IMR-90 (cell line): ENCODE measurements at regions not wholly inside any gene's neighbourhood (a gene's known extent, or its start where the extent isn't known, plus 50 kb on each side); places are given as distances from the start of the nearest gene placed in this dataset.

ENCODE experiments used
- ATAC-seq: fragments of 200-7000 bp; cut with Tn5 transposase; 2 replicates; pipeline ENCODE4 v1.9.1; 2020; ENCODE audit warnings: low read depth, mild to moderate bottlenecking, moderate library complexity
- BruUV-seq: library from RNA; stranded (reverse); fragments of 400-500 nt; replicated peaks from 2 replicates; lab custom pipeline; 2021; lab: Mats Ljungman, UMichigan
- CTCF ChIA-PET: fragments of 300-600 bp; formaldehyde crosslinking; extraction: SDS; loops from one replicate; lab custom pipeline; 2021; ENCODE audit warnings: antibody characterized with exemption; lab: Yijun Ruan, JAX
- POLR2A ChIA-PET: fragments of 300-600 bp; sonication (Branson Sonifier 250); formaldehyde crosslinking; loops from one replicate; lab custom pipeline; 2022; ENCODE audit warnings: antibody characterized with exemption; ENCODE audit not compliant: unreplicated experiment; lab: Charles Lee
- DNase-seq: peaks from one replicate; pipeline ENCODE4 v3.0.0; 2013
- H2AFZ ChIP-seq: replicated peaks from 2 replicates; pipeline ENCODE3; 2013; ENCODE audit warnings: low read length, mild to moderate bottlenecking; ENCODE audit not compliant: poor library complexity
- H2AK5ac ChIP-seq: 2 replicates; pipeline ENCODE4 v1.6.1; 2013; ENCODE audit warnings: low read depth, low read length, inconsistent platforms
- H2AK9ac ChIP-seq: replicated peaks from 2 replicates; pipeline ENCODE3; 2013; ENCODE audit warnings: mild to moderate bottlenecking, low read depth, low read length, moderate library complexity; ENCODE audit not compliant: poor library complexity
- H2BK120ac ChIP-seq: 2 replicates; pipeline ENCODE4 v1.6.1; 2013; ENCODE audit warnings: low read depth, low read length, inconsistent platforms
- H2BK15ac ChIP-seq: 3 replicates; pipeline ENCODE4 v1.6.1; 2013; ENCODE audit warnings: low read depth, low read length, inconsistent platforms
- H2BK20ac ChIP-seq: 2 replicates; pipeline ENCODE4 v1.6.1; 2013; ENCODE audit warnings: low read depth, mild to moderate bottlenecking, inconsistent platforms, low read length, moderate library complexity
- H2BK5ac ChIP-seq: 2 replicates; pipeline ENCODE4 v1.6.1; 2013; ENCODE audit warnings: mild to moderate bottlenecking, low read depth, low read length, inconsistent platforms; ENCODE audit not compliant: poor library complexity, severe bottlenecking
- H3K14ac ChIP-seq: replicated peaks from 2 replicates; pipeline ENCODE4 v1.6.1; 2013; ENCODE audit warnings: low read depth, low read length, inconsistent platforms
- H3K18ac ChIP-seq: 2 replicates; pipeline ENCODE4 v1.6.1; 2013; ENCODE audit warnings: low read depth, low read length, control low read depth
- H3K23ac ChIP-seq: 2 replicates; pipeline ENCODE4 v1.6.1; 2013; ENCODE audit warnings: low read depth, low read length, inconsistent platforms
- H3K27ac ChIP-seq: 2 replicates; pipeline ENCODE4 v1.5.1; 2013; ENCODE audit warnings: mild to moderate bottlenecking, control low read depth, low read length; ENCODE audit not compliant: insufficient read depth
- H3K27me3 ChIP-seq: 2 replicates; pipeline ENCODE4 v1.6.1; 2013; ENCODE audit warnings: low read length; ENCODE audit not compliant: control insufficient read depth, insufficient read depth
- H3K36me3 ChIP-seq: 2 replicates; pipeline ENCODE4 v1.6.1; 2013; ENCODE audit warnings: low read length, mixed read lengths; ENCODE audit not compliant: control insufficient read depth, insufficient read depth
- H3K4ac ChIP-seq: 2 replicates; pipeline ENCODE4 v1.6.1; 2013; ENCODE audit warnings: low read depth, low read length, inconsistent platforms
- H3K4me1 ChIP-seq: 2 replicates; pipeline ENCODE4 v1.6.1; 2013; ENCODE audit warnings: low read length, mixed read lengths; ENCODE audit not compliant: control insufficient read depth, insufficient read depth
- H3K4me2 ChIP-seq: 2 replicates; pipeline ENCODE4 v1.6.1; 2013; ENCODE audit warnings: low read depth, mild to moderate bottlenecking, control low read depth, low read length, moderate library complexity
- H3K4me3 ChIP-seq: 2 replicates; pipeline ENCODE4 v1.5.1; 2013; ENCODE audit warnings: low read depth, mild to moderate bottlenecking, control low read depth, low read length, moderate library complexity; ENCODE audit not compliant: insufficient read depth
- H3K56ac ChIP-seq: 2 replicates; pipeline ENCODE4 v1.6.1; 2013; ENCODE audit warnings: low read length, inconsistent platforms; ENCODE audit not compliant: insufficient read depth; ENCODE audit errors: extremely low read depth
- H3K79me1 ChIP-seq, 2 experiments: 2 replicates each; pipeline ENCODE4 v1.6.1; 2013; ENCODE audit warnings: low read length in 2 of 2, inconsistent platforms in 1 of 2, low read depth in 1 of 2
- H3K9ac ChIP-seq: 2 replicates; pipeline ENCODE4 v1.6.1; 2013; ENCODE audit warnings: low read depth, low read length, control low read depth
- H3K9me1 ChIP-seq: 2 replicates; pipeline ENCODE4 v1.6.1; 2013; ENCODE audit warnings: low read length, inconsistent platforms; ENCODE audit not compliant: insufficient read depth
- H3K9me3 ChIP-seq: 2 replicates; pipeline ENCODE4 v1.6.1; 2013; ENCODE audit warnings: low read length; ENCODE audit not compliant: control insufficient read depth, insufficient read depth
- H4K20me1 ChIP-seq: 2 replicates; pipeline ENCODE4 v1.6.1; 2013; ENCODE audit warnings: low read length, inconsistent platforms; ENCODE audit not compliant: insufficient read depth
- H4K5ac ChIP-seq: 2 replicates; pipeline ENCODE4 v1.6.1; 2013; ENCODE audit warnings: mild to moderate bottlenecking, low read depth, low read length, control low read depth
- H4K8ac ChIP-seq, 2 experiments: 2 replicates each; pipeline ENCODE4 v1.6.1; 2013; ENCODE audit warnings: low read depth in 2 of 2, low read length in 2 of 2, control low read depth in 1 of 2, inconsistent platforms in 1 of 2
- H4K91ac ChIP-seq: 2 replicates; pipeline ENCODE4 v1.6.1; 2013; ENCODE audit warnings: low read depth, low read length, inconsistent platforms; ENCODE audit not compliant: insufficient read depth
- CTCF ChIP-seq: conservative IDR thresholded peaks from 2 replicates; pipeline ENCODE4 v1.5.1; 2012; ENCODE audit warnings: mild to moderate bottlenecking, low read depth, low read length, improper control_type of control experiment
- WGBS, 2 experiments: methylation state at CpG; one replicate each; pipeline versions ENCODE4 v1.1.5 to v1.1.7; 2013; ENCODE audit warnings: missing lambda C conversion rate in 2 of 2; ENCODE audit not compliant: insufficient read length in 1 of 2; ENCODE audit errors: extremely low coverage in 2 of 2; 5-methylcytosine and 5-hydroxymethylcytosine counted together
- dilution Hi-C: fragments of 300-500 bp; cut with HindIII; formaldehyde crosslinking; loops from one replicate; pipeline ENCODE4 v1.14.3; 2018; ENCODE audit warnings: low sequenced_read_pairs; ENCODE audit not compliant: unreplicated experiment
- in situ Hi-C: fragments of 300-500 bp; cut with MboI; formaldehyde crosslinking; loops from 3 replicates; pipeline ENCODE4 v1.14.3; 2019; ENCODE audit warnings: low sequenced_read_pairs, inconsistent platforms, mixed read lengths
- intact Hi-C: fragments of 100-400 bp; cut with micrococcal nuclease; formaldehyde crosslinking; loops from 2 replicates; pipeline ENCODE4 v1.10.0; 2022

DNA sequence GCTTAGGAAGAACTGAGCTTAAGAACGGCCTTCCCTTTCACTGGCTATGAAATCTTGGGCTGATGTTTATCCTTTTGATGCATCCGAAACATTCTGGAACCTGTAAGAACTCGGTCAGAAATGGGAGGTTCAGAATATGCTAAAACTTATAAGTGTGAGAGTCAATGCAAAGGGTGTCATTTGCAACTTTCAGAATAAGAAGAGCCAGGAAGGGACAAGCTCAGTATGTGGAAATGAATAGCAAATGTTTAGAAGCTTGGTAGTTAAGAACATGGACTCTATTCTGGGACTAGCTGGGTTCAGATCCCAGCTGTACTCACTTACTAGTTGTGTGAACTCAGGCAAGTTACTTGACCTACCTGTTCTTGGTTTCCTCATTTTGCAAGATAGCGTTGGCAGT lies 234.1 kb downstream of the OMA1 start:
- Histone ChIP-seq H3K79me1 (no peaks in the 10 kb centered on the region), H3K9ac (no peak overlapping the region), H3K27ac (no peak overlapping the region), H3K36me3 (no peaks in the 10 kb centered on the region), H3K18ac (no peak overlapping the region), H2BK120ac (no peak overlapping the region), H3K4me1 (no peaks in the 10 kb centered on the region), H2AK5ac (no peak overlapping the region), H4K20me1 (no peaks in the 10 kb centered on the region), H3K9me3 (no peaks in the 10 kb centered on the region), H3K4ac (no peak overlapping the region), H3K9me1 (no peaks in the 10 kb centered on the region), H2BK20ac (no peak overlapping the region), H4K8ac (no peak overlapping the region), H2BK5ac (no peak overlapping the region), H2BK15ac (no peak overlapping the region), H3K4me3 (no peak overlapping the region), H2AFZ (no peak overlapping the region), H2AK9ac (no peak overlapping the region), H3K56ac (no peak overlapping the region), H3K27me3 (no peaks in the 10 kb centered on the region), H3K14ac (no peak overlapping the region), H4K5ac (no peak overlapping the region), H3K4me2 (no peak overlapping the region), H4K91ac (no peak overlapping the region), H3K23ac (no peak overlapping the region)
- ChIA-PET CTCF (interaction anchor here (1.5 kb wide), 1 partner anchor 8 kb away, joined by 3 read pairs; no protein-coding TSS in a partner anchor), POLR2A (no interaction called here)
- in situ Hi-C loops, result no loop called here
- DNase-seq, result no peak
- WGBS, 2 experiments, result no CpG with 5 or more reads among the region's 4 CpGs
- TF ChIP-seq CTCF, result no peak
- no TSS peak for BruUV-seq
- intact Hi-C loops, result no loop called here
- no peak for ATAC-seq
- dilution Hi-C loops, result no loop called here
